Liver (tissue), 8 donors: ENCODE measurements at regions not wholly inside any gene's neighbourhood (a gene's known extent, or its start where the extent isn't known, plus 50 kb on each side); places are given as distances from the start of the nearest gene placed in this dataset.
A peak's percentile ranks its signal among the peaks of the same experiment; 100 is the strongest.

ENCODE experiments used
- DNase-seq: peaks from one replicate; pipeline ENCODE4 v3.0.0-alpha.2; 2017; ENCODE audit warnings: low spot score
- H3K27ac ChIP-seq, 2 donors: one replicate each; pipeline ENCODE4 v1.7.0; 2013; ENCODE audit warnings: inconsistent platforms in 2 of 2, low read length in 2 of 2, control low read depth in 1 of 2, low read depth in 1 of 2, mild to moderate bottlenecking in 1 of 2
- H3K27me3 ChIP-seq, 4 donors: one replicate each; pipeline versions ENCODE4 v1.6.1 to v1.7.0; 2013; ENCODE audit warnings: low read length in 3 of 4, inconsistent platforms in 1 of 4, mild to moderate bottlenecking in 1 of 4, moderate library complexity in 1 of 4; ENCODE audit not compliant: control insufficient read depth in 4 of 4, insufficient read depth in 4 of 4
- H3K36me3 ChIP-seq, 4 donors: one replicate each; pipeline versions ENCODE4 v1.6.1 to v1.7.0; 2013; ENCODE audit warnings: low read length in 3 of 4, mild to moderate bottlenecking in 3 of 4, low read depth in 1 of 4, moderate library complexity in 1 of 4; ENCODE audit not compliant: control insufficient read depth in 4 of 4, insufficient read depth in 3 of 4
- H3K4me1 ChIP-seq, 4 donors: one replicate each; pipeline versions ENCODE4 v1.6.1 to v1.7.0; 2013; ENCODE audit warnings: low read length in 3 of 4, mild to moderate bottlenecking in 3 of 4, moderate library complexity in 1 of 4; ENCODE audit not compliant: control insufficient read depth in 4 of 4, insufficient read depth in 4 of 4
- H3K4me3 ChIP-seq, 3 donors: one replicate each; pipeline versions ENCODE4 v1.6.1 to v1.7.0; 2013; ENCODE audit warnings: low read length in 3 of 3, control low read depth in 1 of 3, low read depth in 1 of 3, mild to moderate bottlenecking in 1 of 3
- H3K9ac ChIP-seq, 2 donors: one replicate each; pipeline ENCODE4 v1.7.0; 2013; ENCODE audit warnings: low read length in 2 of 2, mild to moderate bottlenecking in 2 of 2, moderate library complexity in 2 of 2, control low read depth in 1 of 2, low read depth in 1 of 2
- H3K9me3 ChIP-seq, 4 donors: one replicate each; pipeline versions ENCODE4 v1.6.1 to v1.7.0; 2013; ENCODE audit warnings: low read length in 3 of 4; ENCODE audit not compliant: control insufficient read depth in 4 of 4
- CTCF ChIP-seq: fragments of 150-350 bp; IDR thresholded peaks from 2 replicates; pipeline ENCODE4 v1.5.1; 2017; ENCODE audit warnings: improper control_type of control experiment, low read depth, low read length; ENCODE audit not compliant: missing input control
- EGR1 ChIP-seq, 2 donors: IDR thresholded peaks; 2 replicates each; pipeline ENCODE4 v1.6.1; 2016 to 2018; ENCODE audit warnings: antibody characterized with exemption in 2 of 2, low read depth in 2 of 2
- FOXA1 ChIP-seq: IDR thresholded peaks from 2 replicates; pipeline ENCODE4 v1.6.1; 2016; ENCODE audit warnings: antibody characterized with exemption
- FOXA2 ChIP-seq: IDR thresholded peaks from 2 replicates; pipeline ENCODE4 v1.6.1; 2016; ENCODE audit warnings: antibody characterized with exemption
- HNF4A ChIP-seq, 2 donors: conservative IDR thresholded peaks; 2 replicates each; pipeline ENCODE4 v1.6.1; 2016; ENCODE audit warnings: antibody characterized with exemption in 2 of 2, mild to moderate bottlenecking in 2 of 2
- HNF4G ChIP-seq: IDR thresholded peaks from 2 replicates; pipeline ENCODE4 v1.6.1; 2016; ENCODE audit warnings: antibody characterized with exemption
- JUND ChIP-seq, 2 donors: IDR thresholded peaks; 2 replicates each; pipeline ENCODE4 v1.6.1; 2016; ENCODE audit warnings: antibody characterized with exemption in 2 of 2
- MAX ChIP-seq: IDR thresholded peaks from 2 replicates; pipeline ENCODE4 v1.6.1; 2016; ENCODE audit warnings: antibody characterized with exemption
- NR2F2 ChIP-seq: IDR thresholded peaks from 2 replicates; pipeline ENCODE4 v1.6.1; 2016; ENCODE audit warnings: antibody characterized with exemption
- RAD21 ChIP-seq, 2 donors: IDR thresholded peaks; 2 replicates each; pipeline ENCODE4 v1.6.1; 2016; ENCODE audit warnings: antibody characterized with exemption in 2 of 2, mild to moderate bottlenecking in 2 of 2
- RXRA ChIP-seq, 2 donors: IDR thresholded peaks; 2 replicates each; pipeline ENCODE4 v1.6.1; 2017 to 2018; ENCODE audit warnings: antibody characterized with exemption in 2 of 2, mild to moderate bottlenecking in 1 of 2
- SP1 ChIP-seq: IDR thresholded peaks from 2 replicates; pipeline ENCODE4 v1.6.1; 2018; ENCODE audit warnings: antibody characterized with exemption, mild to moderate bottlenecking
- TAF1 ChIP-seq: conservative IDR thresholded peaks from 2 replicates; pipeline ENCODE4 v1.6.1; 2016; ENCODE audit warnings: antibody characterized with exemption, mild to moderate bottlenecking
- YY1 ChIP-seq: IDR thresholded peaks from 2 replicates; pipeline ENCODE4 v1.6.1; 2016; ENCODE audit warnings: antibody characterized with exemption, mild to moderate bottlenecking
- ZBTB33 ChIP-seq: IDR thresholded peaks from 2 replicates; pipeline ENCODE4 v1.6.1; 2016; ENCODE audit warnings: antibody characterized with exemption
- WGBS: extraction: QIAGEN DNeasy Blood & Tissue Kit; methylation state at CpG from one replicate; pipeline ENCODE4 v1.1.7; 2013; 5-methylcytosine and 5-hydroxymethylcytosine counted together
- donor health status: healthy.
- donor health status: healthy.
- donor health status: healthy.
- donor health status: healthy.
- donor health status: healthy.

GRCh38 chr5:34502581-34502980 lies 153.5 kb upstream of the RAI14 start:
- Histone ChIP-seq H3K27me3 (no peaks in the 10 kb centered on the region), H3K9ac (no peak overlapping the region), H3K36me3 (no peaks in the 10 kb centered on the region), H3K4me3 (no peak overlapping the region), H3K4me1 (peaks cover 13 to 34% (median 22%) of the 10 kb centered on the region in 4 donors), H3K9me3 (no peaks in the 10 kb centered on the region), H3K27ac (no peak overlapping the region)
- WGBS = 91% methylated on average over 7 of the region's 7 CpGs
- TF ChIP-seq JUND (IDR thresholded peaks at IDR 0.05) = no peak
- no peak for TF ChIP-seq EGR1 (IDR thresholded peaks at IDR 0.05; ENCODE audit: low read depth in 2 of 2)
- TF ChIP-seq MAX = no peak
- no peak for TF ChIP-seq FOXA2
- TF ChIP-seq HNF4A (conservative IDR thresholded peaks at IDR 0.05) = no peak
- TF ChIP-seq RXRA (IDR thresholded peaks at IDR 0.05) = no peak
- no peak for TF ChIP-seq NR2F2
- no peak for TF ChIP-seq RAD21 (IDR thresholded peaks at IDR 0.05)
- TF ChIP-seq ZBTB33 = no peak
- TF ChIP-seq HNF4G = no peak
- no peak for DNase-seq

GRCh38 chr5:34503379-34504253 lies 152.5 kb upstream of the RAI14 start:
- Histone ChIP-seq H3K9ac (peak overlapping the region in 1 of 2 donors; percentile 33), H3K27ac (peak overlapping the region in 1 of 2 donors; percentile 26), H3K9me3 (no peaks in the 10 kb centered on the region), H3K36me3 (no peaks in the 10 kb centered on the region), H3K4me3 (no peak overlapping the region), H3K4me1 (peaks cover 9 to 31% (median 20%) of the 10 kb centered on the region in 4 donors), H3K27me3 (no peaks in the 10 kb centered on the region)
- 46% methylated on average over 7 of the region's 7 CpGs for WGBS
- no peak for DNase-seq
- TF ChIP-seq HNF4G (no peak), YY1 (no peak), RAD21 (IDR thresholded peaks at IDR 0.05) (peak in 1 of 2 donors; percentile 5)

- Histone ChIP-seq H3K9me3 (no peaks in the 10 kb centered on the region), H3K4me1 (peaks cover 8 to 33% (median 20%) of the 10 kb centered on the region in 4 donors), H3K9ac (no peak overlapping the region), H3K36me3 (no peaks in the 10 kb centered on the region), H3K4me3 (no peak overlapping the region), H3K27me3 (no peaks in the 10 kb centered on the region), H3K27ac (no peak overlapping the region)
- no peak for DNase-seq
- TF ChIP-seq NR2F2 = no peak
- no peak for TF ChIP-seq TAF1
- TF ChIP-seq YY1 = no peak
- TF ChIP-seq RXRA (IDR thresholded peaks at IDR 0.05) = no peak
- TF ChIP-seq HNF4G = no peak
- TF ChIP-seq HNF4A (conservative IDR thresholded peaks at IDR 0.05) = no peak
- TF ChIP-seq EGR1 (IDR thresholded peaks at IDR 0.05; ENCODE audit: low read depth in 2 of 2) = no peak
- no peak for TF ChIP-seq FOXA1
- TF ChIP-seq SP1 = no peak
- TF ChIP-seq MAX = no peak
- TF ChIP-seq CTCF = no peak
Measured at GRCh38 chr5:34504967-34505366, 151.2 kb upstream of the RAI14 start.
